ENCODE measurements at regions not wholly inside any gene's neighbourhood (a gene's known extent, or its start where the extent isn't known, plus 50 kb on each side); places are given as distances from the start of the nearest gene placed in this dataset.
A peak's percentile ranks its signal among the peaks of the same experiment; 100 is the strongest.

DNA sequence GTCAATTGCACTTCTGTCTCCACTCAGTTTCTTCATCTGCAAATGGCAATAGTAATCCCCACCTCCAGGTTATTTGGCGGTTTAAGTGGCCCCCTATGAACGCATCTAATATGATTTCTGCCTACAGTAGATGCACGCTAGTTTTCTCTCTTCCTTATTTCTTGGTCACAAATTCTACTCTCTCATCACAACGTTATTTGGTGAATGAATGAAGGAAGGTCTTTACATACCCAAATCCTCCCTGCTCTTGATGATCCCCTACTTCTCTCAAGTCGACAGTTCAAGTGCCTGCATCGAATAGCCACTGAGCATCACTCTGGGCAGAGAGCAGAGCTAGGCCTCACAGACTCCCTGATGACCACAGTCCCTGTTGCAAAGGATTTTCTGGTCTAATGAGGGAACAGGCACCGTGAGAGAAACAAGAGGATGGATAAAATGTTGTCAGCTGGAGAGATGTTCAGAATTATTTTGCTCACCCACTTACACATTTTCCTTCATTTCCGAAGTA, 181.2 kb upstream of the SMAD3 start:
- Histone ChIP-seq H3K9me3 (ENCODE audit: insufficient read depth in 2 of 2, low read depth in 1 of 2, low read length in 1 of 2) (peaks cover 0 to 9% of the 10 kb centered on the region in 2 experiments; a peak in 2 of 4 replicates), H3K56ac (replicated peaks; ENCODE audit: insufficient read length, low read depth, low read length) (no peak overlapping the region), H3K23me2 (ENCODE audit: low read depth, low read length) (no peaks in the 10 kb centered on the region), H4K8ac (ENCODE audit: extremely low read depth, insufficient read depth, low read length) (no peak overlapping the region; the same call in 1 of the 2 replicates), H3K27ac (ENCODE audit: low read depth, low read length) (no peak overlapping the region), H2BK15ac (ENCODE audit: low read length) (no peak overlapping the region), H2AK5ac (ENCODE audit: low read depth, low read length) (no peak overlapping the region), H3K27me3 (replicated peaks in 1 of 4; ENCODE audit: control insufficient read depth in 3 of 4, extremely low read depth in 1 of 4, insufficient read depth in 3 of 4, low read length in 3 of 4) (no peaks in the 10 kb centered on the region), H3K79me2 (ENCODE audit: control insufficient read depth in 1 of 2, insufficient read depth in 2 of 2, low read length in 2 of 2) (no peaks in the 10 kb centered on the region), H3K14ac (ENCODE audit: insufficient read length) (no peak overlapping the region), H2AFZ (ENCODE audit: low read length) (no peak overlapping the region), H4K5ac (ENCODE audit: insufficient read length, low read depth, low read length) (no peak overlapping the region), H4K20me1 (replicated peaks in 1 of 2; ENCODE audit: control insufficient read depth in 1 of 2, insufficient read depth in 2 of 2, low read length in 2 of 2) (no peaks in the 10 kb centered on the region), H3K4me1 (replicated peaks in 1 of 4; ENCODE audit: control insufficient read depth in 3 of 4, insufficient read depth in 4 of 4, low read length in 3 of 4) (peaks cover 0 to 9% (median 4%) of the 10 kb centered on the region in 4 experiments; a peak in 5 of 7 replicates), H3K4ac (replicated peaks; ENCODE audit: insufficient read length, low read depth, low read length) (no peak overlapping the region), H2BK5ac (ENCODE audit: low read depth, low read length) (no peak overlapping the region), H4K91ac (replicated peaks; ENCODE audit: insufficient read length, low read length) (no peak overlapping the region), H2BK20ac (ENCODE audit: low read length) (no peak overlapping the region), H3K36me3 (ENCODE audit: control insufficient read depth in 2 of 4, insufficient read depth in 4 of 4, low read length in 3 of 4) (no peaks in the 10 kb centered on the region), H3K4me2 (ENCODE audit: insufficient read depth in 1 of 2, low read depth in 2 of 2, low read length in 2 of 2) (no peak overlapping the region), H3K79me1 (ENCODE audit: low read depth, low read length) (no peaks in the 10 kb centered on the region), H3K23ac (ENCODE audit: insufficient read length) (no peak overlapping the region), H3K18ac (ENCODE audit: extremely low read depth, low read length) (no peak overlapping the region), H2BK120ac (replicated peaks; ENCODE audit: low read depth, low read length) (no peak overlapping the region), H2BK12ac (ENCODE audit: low read depth, low read length) (peak overlapping the region; percentile 5; the same call in 1 of the 2 replicates), H3K9ac (replicated peaks in 1 of 4; ENCODE audit: extremely low read depth in 1 of 4, low read depth in 3 of 4, low read length in 3 of 4) (no peak overlapping the region), H3K4me3 (ENCODE audit: extremely low read depth in 1 of 4, insufficient read depth in 2 of 4, low read depth in 3 of 4, low read length in 4 of 4) (no peak overlapping the region)
- no peak for TF ChIP-seq TAF7 (optimal IDR thresholded peaks at IDR 0.05; ENCODE audit: borderline replicate concordance, low read depth, low read length)
- TF ChIP-seq ZNF274 (IDR thresholded peaks at IDR 0.05; ENCODE audit: borderline replicate concordance, extremely low read depth, low read length) = no peak
- TF ChIP-seq SP1 (IDR thresholded peaks at IDR 0.05; ENCODE audit: low read depth, low read length) = no peak
- no peak for TF ChIP-seq YY1 (IDR thresholded peaks at IDR 0.05; ENCODE audit: low read depth, low read length)
- TF ChIP-seq ASH2L (IDR thresholded peaks at IDR 0.05; ENCODE audit: low read length) = no peak
- no peak for TF ChIP-seq CHD1 (IDR thresholded peaks at IDR 0.05; ENCODE audit: low read depth, low read length)
- no peak for TF ChIP-seq CHD2 (IDR thresholded peaks at IDR 0.05; ENCODE audit: low read length)
- no peak for TF ChIP-seq SIN3A (conservative IDR thresholded peaks at IDR 0.05 in 1 of 2, IDR thresholded peaks at IDR 0.05 in 1 of 2; ENCODE audit: low read depth in 1 of 2, low read length in 2 of 2)
- TF ChIP-seq MAFK (IDR thresholded peaks at IDR 0.05; ENCODE audit: low read depth, low read length) = no peak
- no peak for TF ChIP-seq JUND (IDR thresholded peaks at IDR 0.05; ENCODE audit: low read length)
- TF ChIP-seq HDAC2 (IDR thresholded peaks at IDR 0.05; ENCODE audit: borderline replicate concordance in 1 of 2, low read depth in 2 of 2, low read length in 2 of 2) = no peak
- ChIA-PET CTCF (ENCODE audit: partially characterized antibody) (interaction anchor here (1.0 to 2.0 kb wide), 8 partner anchors 13 to 60 kb away, joined by 3 to 10 read pairs (median 4); no protein-coding TSS in a partner anchor), POLR2A (ENCODE audit: partially characterized antibody) (interaction anchor here (1.1 to 1.7 kb wide), 2 partner anchors 12 to 263 kb away, joined by 3 to 4 read pairs; no protein-coding TSS in a partner anchor)
- no peak for FAIRE-seq
- 84% methylated on average over 8 of the region's 8 CpGs; no CpG with 5 or more reads in 1 of the 2 experiments for WGBS, 2 experiments (ENCODE audit: extremely low coverage in 1 of 2, insufficient coverage in 1 of 2, insufficient read length in 1 of 2, insufficient replicate concordance in 2 of 2, low coverage in 1 of 2, low lambda C conversion rate in 2 of 2, missing lambda C conversion rate in 1 of 2)
- peak in 1 of 2 experiments; percentile 34 for DNase-seq (ENCODE audit: low read depth in 1 of 2, low spot score in 2 of 2)
